ENCODE measurements at regions not wholly inside any gene's neighbourhood (a gene's known extent, or its start where the extent isn't known, plus 50 kb on each side); places are given as distances from the start of the nearest gene placed in this dataset.

DNA sequence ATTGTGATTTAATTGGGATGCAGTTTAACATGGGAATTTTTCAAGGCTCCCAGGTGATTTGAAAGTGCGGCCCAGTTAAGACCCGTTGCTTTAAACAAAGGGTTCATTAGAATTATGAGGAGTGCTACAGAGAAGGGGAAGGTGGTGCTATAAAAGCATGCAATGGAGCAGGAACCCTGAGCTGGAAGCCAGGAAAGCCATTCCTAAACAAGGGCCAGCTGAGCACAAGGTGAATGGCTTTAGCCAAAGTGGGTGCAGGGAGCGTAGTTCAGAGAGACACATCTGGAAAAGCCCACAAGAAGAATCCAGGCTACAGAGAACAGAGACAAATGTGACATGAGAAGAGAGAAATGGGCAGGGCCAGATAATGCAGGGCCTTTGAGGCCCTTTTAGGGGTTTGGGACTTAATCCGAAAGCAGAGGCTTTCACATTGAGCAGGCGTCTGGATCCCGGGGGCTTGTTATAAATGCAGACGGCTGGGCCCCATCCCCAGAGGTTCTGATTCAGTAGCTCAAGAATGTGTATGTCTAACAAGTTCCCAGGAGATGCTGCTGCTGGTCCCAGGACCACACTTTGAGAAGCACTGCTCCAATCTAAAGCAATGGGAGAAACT, 138.1 kb upstream of the WWC1 start:
- no peak for DNase-seq (ENCODE audit: low read depth in 2 of 2, low spot score in 1 of 2)

DNA sequence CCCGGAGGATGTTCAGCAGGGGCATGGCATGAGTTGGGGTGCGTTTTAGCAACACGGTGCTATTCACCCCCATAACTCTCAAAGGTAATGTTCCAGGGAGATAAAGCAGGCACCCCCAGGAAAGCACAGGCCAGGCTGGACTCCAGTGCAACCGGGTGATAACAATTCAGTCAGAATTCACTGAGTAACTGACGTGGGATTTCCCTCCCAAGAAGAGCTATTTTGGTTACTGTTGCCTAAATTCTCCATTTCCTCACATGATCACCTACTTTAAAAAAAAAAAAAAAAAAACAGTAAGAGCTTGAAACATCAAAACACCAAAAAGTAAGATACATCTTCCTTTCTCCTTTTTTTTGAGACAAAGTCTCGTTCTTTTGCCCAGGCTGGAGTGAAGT, 137.6 kb upstream of the WWC1 start:
- DNase-seq (ENCODE audit: low read depth in 2 of 2, low spot score in 1 of 2): no peak

DNA sequence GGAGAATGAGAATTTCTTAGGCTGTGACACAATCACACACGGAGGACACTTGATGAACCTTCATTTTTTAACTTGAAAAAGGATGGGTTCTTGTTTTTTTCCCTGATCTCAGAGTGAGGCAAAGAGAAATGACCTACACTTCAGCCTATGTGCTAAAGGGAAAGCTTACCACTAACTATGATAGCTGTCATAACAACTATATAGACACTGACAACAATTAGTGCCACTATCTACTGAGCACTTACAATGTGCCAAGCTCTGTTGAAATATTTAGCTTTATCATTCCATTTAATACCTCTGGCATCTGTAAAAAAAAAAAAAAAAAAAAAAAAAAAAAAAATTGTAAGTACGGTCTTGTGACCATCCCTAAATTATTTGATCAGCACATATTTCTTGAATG, 135.9 kb upstream of the WWC1 start:
- no peak for DNase-seq (ENCODE audit: low read depth in 2 of 2, low spot score in 1 of 2)

DNA sequence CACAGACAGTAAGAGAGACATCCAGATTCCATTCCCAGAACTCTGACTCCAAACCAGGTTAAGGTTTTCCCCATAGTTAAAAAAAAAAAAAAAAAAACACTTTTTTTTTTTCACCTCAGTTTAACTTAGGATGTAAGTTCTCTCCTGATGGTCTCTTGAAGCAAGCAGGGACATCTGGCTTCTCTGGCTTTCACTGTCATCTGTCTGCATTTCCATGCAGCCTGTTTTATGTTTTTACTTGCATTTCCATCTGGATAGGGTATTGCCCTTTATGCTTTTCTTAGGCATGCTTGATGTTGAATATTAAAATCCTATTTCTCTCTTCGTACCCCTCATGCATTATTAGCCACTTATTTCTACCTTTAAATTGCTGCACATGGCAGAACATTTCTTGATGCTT, 135.3 kb upstream of the WWC1 start:
- DNase-seq (ENCODE audit: low read depth in 2 of 2, low spot score in 1 of 2): no peak

DNA sequence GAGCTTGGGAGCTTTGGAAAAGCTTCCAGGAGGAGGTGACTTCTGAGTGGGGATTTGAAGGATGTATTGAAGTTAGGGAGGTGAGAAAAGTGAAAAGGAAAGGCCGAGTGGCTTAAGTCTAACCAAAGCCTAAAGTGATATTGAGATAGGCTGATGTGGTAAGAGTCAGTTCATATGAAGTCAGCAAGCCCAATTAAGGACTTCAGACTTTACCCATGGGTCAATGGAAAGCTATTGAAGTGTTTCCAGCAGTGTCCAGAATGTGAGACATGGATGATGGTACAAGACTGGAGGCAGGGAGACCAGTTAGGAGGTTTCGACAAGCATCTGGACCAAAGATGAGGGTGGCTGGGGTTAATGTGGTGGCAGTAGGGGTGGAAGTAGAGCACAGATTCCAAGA, 134.3 kb upstream of the WWC1 start:
- DNase-seq (ENCODE audit: low read depth in 2 of 2, low spot score in 1 of 2): no peak

DNA sequence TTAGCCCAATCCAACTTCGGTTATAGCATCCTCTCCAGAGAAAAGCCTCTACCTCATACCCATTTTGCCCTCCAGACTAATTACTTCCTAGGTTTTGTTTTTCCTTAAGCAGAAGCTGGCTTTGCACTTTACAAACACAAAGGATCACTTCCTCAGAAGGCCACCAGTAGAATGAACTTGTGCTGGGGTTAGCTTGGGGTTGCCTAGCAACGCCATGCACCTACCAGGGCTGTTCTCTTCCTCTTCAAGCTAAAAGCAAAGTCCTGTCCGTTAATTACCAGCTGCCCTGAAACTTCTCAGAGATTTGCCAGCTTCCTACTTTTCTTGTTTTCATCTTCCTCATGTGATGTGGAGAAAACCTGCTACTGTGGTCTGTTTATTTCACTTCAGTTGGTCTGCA, 132.0 kb upstream of the WWC1 start:
- DNase-seq (ENCODE audit: low read depth in 2 of 2, low spot score in 1 of 2): no peak

DNA sequence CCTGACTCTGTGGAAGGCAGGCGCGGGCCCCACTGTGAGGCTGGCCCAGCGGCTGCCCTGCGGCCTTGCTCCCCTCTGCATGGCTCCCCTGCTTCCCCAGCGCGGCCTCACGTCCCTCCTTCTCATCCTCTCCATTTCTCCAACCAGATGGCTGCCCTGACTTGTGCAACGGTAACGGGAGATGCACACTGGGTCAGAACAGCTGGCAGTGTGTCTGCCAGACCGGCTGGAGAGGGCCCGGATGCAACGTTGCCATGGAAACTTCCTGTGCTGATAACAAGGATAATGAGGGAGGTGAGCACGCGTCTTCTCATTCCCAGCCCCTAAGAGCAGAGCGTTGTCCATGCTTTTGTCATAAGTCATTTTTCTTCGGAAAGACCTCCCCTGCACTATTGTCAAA, 129.0 kb upstream of the WWC1 start:
- DNase-seq (ENCODE audit: low read depth in 2 of 2, low spot score in 1 of 2): no peak

DNA sequence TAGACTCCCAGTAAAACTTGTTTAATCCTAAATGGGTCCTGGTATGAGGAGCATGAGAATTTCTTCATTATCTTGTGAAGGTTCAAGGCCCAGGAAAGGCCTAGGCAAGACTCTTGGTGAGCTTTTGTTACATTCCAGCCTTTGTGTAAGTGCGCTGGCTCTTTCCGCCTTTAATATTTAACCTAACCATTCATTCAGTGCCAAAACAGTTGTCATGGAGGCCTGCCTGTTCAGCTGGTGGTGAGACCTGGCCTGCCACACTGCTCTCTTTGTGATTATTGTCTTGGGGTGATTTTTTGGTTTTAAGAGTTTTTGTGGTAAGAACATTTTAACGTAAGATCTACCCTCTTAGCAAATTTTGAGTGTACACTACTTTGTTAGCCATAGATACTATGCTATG, 127.5 kb upstream of the WWC1 start:
- no peak for DNase-seq (ENCODE audit: low read depth in 2 of 2, low spot score in 1 of 2)

DNA sequence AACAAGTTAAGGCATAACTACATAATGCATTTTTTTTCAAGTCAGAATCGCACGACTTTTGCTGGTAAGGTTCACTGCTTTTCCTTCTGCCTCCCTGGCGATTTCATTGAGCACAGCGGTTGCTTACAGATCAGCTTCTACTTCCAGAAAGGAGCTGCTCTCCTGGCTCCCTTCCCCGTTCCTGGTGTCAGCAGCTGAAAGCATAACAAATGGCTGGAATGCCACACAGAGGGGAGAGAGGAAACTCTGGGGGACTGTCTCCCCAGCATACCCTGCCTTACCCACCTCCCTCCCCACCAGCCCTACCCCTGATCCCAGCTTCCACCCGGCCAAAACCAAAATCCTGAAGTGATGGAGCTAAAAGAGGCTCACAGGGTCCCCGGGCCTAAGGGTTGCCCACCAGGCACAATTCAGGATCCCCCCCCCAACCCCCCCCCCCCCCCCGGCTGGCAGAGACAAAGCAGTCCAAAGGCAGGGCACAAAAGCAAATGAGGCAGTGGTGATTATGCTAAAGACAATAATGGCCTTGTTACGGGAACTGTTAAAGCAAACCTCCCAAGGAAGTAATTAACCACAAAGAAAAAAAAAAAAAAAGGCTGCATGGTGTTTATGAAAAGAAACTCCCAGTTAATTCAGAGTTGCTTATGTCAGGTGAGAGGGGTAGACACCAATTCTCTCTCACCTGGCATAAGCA, 126.1 kb upstream of the WWC1 start:
- no peak for DNase-seq (ENCODE audit: low read depth in 2 of 2, low spot score in 1 of 2)

DNA sequence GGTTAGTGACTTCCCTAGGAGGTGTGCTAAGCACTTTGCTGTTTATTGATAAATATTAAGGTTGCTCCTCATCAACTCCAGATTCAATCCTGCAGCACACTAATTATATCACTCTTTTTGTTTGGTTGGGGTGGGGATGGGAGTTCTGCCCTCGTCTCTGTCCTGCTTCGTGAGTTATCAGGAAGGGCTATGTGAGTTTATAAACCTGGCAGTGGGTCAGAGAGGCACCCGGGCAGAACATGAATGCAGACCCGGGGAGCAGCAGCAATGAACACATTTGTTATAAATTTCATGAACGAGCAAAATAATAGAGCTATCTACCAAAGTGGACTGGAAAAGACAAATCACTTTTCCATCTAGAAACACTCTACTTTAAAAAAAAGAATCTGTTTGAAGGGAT, 125.5 kb upstream of the WWC1 start:
- no peak for DNase-seq (ENCODE audit: low read depth in 2 of 2, low spot score in 1 of 2)

DNA sequence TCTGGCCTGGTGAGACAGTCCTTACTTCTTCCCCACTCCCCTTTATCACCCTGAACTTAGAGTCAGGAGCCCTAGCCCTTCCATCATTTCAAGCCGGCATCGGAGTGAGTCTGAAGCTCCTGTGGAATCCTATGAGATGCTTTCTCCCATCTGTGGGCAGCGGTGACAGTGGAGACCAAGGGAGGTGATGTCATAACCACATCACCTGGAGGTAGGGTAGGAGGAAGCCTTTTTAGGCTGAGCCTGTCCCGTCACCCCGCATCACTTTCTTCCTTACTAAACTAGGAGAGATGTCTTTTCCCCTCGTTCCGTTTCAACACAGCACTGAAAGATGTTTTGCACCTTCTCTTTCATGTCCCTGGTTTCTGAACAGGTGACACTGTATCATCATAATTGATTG, 124.1 kb upstream of the WWC1 start:
- no peak for DNase-seq (ENCODE audit: low read depth in 2 of 2, low spot score in 1 of 2)

DNA sequence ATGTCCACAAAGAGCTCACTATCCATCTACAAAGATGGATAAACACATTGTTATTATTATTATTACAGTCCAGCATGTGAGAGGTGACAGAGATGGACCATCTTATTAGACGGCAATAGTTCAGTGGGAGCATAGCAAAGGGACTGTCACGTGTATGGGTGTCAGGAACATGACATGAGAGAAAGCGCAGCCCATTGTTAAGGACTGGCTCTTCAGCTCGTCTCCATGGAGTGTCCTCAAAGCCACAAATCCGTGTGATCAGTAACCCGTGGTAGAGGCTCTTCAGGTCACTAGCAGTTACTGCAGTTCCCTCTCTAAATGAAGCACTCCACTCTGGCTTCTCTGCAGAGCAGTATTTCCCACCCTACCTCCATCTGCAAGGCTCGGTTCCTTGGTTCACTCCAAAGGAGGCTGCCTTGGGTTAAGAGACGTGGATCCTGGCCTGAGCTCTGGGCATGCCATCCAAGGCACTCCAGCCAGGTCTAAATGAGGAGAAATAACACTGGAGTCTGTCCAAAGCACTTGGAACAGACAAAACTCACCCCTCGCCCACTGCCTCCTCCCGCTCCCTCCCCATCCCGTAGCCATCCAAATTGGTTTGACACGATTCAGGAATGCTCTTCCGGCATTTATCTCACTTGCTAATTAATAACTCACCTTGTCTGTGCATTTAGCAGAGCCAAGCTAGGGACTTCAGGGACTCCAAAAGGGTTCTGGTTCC, 122.3 kb upstream of the WWC1 start:
- no peak for DNase-seq (ENCODE audit: low read depth in 2 of 2, low spot score in 1 of 2)

DNA sequence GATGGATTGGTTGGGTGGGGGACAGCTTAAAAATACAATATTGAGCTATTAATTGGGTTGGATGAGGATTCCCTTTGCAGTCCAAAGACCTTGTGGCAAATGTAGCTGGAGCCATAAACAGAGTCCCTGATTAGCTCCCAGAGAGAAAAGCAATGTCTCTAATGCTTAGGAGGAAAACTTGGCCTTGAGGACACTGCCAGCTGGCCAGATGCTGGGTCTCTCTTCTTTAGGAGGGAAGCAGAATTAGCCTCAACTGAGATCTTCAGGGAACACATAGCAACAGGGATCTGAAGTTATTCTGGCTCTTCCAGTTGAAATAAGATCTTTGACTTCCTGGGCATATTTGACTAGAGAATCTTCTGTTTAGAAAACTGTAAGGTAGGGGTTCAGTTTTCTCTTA, 121.7 kb upstream of the WWC1 start:
- DNase-seq (ENCODE audit: low read depth in 2 of 2, low spot score in 1 of 2): no peak

DNA sequence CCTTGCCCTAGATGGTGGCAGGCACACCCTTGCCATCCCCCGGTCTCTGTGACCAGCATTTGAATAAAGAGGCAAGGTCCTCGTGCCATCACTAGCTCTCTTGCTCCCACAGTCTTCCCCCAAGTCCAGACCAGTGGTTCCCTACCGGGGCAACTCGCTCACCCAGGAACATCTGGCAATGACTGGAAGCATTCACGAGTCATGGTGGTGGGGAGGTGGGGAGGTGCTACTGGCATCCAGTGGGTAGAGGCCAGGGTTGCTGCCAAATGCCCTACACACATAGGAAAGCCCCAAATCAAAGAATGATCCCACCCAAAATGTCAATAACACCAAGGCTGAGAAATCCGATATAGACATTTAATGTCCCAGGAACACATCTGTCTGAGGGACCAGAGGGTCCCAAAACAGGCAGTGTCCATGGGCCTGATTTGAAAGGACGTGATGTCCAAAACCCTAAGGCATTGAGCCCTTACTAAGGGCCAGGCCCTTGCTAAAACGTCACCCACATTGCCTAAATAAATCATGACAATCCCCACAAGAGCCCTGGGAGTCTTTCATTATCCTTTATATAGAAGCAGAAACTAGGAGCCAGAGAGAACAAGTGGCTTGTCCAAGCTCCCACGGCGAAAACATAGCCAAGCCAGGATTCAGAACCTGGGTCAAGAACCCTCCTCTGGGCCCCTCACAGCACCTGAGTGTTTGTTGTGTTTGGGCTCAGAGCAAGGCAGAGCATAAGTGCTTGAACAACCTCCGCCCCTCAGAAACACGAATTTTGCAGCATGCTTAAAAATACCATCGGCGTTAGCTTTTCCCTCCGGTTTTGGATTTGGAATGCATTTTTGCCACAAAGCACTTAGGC, 119.3 kb upstream of the WWC1 start:
- DNase-seq (ENCODE audit: low read depth in 2 of 2, low spot score in 1 of 2): no peak

DNA sequence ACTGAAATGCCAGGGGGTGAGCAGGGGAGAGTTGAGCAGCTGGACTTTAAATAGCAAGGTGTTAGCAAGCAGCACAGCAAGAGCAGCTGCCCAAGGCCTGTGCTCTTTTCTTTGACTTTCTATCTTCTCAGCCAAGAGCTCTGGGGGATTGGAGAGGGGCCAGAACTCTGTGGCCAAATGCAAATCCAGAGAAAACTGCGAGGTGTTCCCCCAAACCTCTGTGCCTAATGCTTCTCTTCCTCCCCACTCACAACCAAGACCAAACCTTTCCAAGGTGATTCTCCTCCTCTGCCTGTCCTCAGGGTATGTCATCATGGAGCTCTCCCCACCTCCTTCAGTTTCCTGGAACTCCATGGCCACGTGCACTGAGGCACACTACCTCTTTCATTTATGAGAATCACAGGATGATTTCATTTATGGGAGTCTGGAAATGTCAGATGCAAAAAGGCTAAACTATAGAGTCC, 118.7 kb upstream of the WWC1 start:
- DNase-seq (ENCODE audit: low read depth in 2 of 2, low spot score in 1 of 2): no peak

DNA sequence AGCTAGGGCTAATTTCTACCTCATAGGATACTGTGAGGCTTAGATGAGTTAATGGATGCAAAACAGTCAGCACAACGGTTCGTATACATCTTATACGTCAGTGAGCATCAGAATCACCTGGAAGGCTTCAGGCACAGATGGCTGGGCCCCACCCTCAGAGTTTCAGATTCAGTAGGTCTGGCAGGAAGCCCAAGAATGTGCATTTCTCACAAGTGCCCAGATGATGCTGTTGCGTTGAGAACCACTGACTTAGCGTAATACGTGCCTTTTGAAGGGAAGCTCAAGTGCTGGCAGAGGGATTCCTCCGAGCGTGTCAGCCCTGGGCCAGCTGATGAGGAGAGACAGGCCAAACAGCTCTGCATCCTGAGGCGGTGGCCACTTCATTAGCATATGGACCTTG, 117.1 kb upstream of the WWC1 start:
- no peak for DNase-seq (ENCODE audit: low read depth in 2 of 2, low spot score in 1 of 2)

DNA sequence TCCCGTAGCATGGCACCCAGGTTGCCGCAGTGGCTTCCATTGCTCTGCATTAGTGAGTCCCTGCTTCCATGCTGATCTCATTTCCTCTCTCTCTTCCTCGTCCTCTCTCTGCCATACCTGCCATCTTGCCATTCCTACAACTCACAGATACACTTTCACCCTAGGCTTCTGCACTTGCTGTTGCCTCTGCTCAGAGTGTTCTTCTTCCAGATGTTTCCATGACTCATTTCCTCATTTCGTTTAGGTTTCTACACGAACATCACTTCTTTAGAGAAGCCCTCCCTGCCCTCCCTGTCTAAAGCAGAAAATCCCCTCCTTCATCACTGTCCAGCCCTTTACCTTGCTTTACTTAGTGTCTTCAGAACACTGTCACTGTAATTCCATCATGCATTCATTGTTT, 115.2 kb upstream of the WWC1 start:
- DNase-seq (ENCODE audit: low read depth in 2 of 2, low spot score in 1 of 2): no peak

DNA sequence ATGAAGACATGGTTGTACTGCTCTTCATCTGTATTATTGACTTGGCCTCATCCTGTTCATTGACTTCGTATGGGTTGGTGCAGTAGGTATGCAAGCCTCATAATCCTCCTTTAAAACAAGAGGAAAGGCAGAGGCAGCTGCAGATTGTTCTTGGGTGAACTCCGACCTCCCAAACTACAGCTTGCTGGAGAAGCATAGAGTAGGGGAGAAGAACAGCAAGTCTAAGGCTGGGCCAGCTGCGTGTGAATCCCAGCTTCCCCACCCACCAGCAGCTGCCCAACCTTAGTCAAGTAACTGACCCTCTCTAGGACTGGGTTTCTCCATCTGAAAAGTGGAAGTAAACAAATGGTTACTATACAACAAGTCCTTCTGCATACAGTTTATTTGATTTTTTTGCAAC, 114.5 kb upstream of the WWC1 start:
- no peak for DNase-seq (ENCODE audit: low read depth in 2 of 2, low spot score in 1 of 2)

DNA sequence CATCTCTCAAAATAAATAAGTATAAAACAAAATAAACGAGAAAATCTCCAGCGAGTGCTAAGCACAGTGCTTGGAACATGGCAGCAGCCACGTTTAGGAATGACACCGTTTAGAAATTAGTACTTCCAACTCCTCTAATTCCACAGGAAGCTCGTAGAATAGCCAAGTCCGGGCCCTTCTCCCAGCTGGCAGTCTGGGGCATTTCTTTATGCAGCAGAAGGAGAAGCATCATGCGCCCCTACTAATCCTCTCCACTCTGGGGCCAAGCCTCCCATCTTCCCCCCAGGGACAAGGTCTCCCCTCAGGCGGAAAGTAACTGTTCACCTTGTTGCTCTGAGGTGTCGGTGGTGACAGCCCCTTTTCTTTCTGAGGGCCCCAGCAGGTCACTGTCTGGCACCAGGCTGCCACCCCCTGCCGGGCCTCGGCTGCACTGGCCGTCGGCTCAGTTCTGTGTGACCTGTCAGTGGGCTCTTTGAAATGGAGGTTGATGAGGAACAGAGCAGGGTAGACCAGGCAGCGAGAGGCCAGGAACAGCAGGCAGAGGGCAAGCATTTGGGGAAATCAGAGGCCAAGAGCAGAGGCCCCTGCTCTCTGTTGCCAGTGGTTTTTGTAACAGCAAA, 113.5 kb upstream of the WWC1 start:
- no peak for DNase-seq (ENCODE audit: low read depth in 2 of 2, low spot score in 1 of 2)

DNA sequence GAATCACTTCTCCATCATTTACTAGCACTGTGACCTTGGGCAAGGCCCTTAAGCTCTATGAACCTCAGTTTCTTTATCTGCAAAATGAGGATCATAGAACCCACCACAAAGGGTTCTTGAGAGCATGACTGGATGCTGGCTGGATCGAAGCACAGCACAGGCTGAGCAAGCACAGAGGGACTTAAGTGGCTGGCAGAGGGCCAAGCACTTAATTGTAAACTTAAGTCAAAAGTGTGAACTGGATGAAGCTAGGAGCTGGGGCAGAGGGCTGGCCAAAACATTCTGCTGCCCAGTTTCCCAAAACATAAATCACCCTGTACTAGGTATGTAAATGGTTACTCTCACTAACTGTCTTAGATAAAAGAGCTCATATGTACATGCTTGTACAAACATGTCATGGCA, 112.3 kb upstream of the WWC1 start:
- no peak for DNase-seq (ENCODE audit: low read depth in 2 of 2, low spot score in 1 of 2)

DNA sequence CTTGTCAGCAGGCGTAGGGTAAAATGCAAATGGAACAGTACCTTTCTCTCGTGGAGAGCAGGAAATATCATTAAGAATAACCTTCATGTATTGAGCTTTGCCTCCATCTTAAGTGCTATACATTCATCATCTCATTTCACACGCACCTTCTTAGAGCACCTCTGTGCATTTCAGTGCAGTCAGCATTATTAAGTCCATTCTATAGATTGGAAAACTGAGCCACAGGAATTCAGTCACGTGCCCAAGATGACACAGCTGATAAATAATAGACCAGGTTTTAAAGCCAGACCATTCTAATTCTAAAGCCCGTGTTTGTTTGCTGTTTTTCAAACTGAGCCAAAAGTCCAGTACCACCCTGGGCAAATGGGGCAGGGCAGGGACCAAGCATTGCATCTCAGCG, 109.2 kb upstream of the WWC1 start:
- no peak for DNase-seq (ENCODE audit: low read depth in 2 of 2, low spot score in 1 of 2)

Data from stimulated activated CD8-positive, alpha-beta memory T cell treated with anti-CD3 and anti-CD28 coated beads, Interleukin-4, amount 100 ng/mL, for 1 hour (primary cell).